ENCODE measurements at regions not wholly inside any gene's neighbourhood (a gene's known extent, or its start where the extent isn't known, plus 50 kb on each side); places are given as distances from the start of the nearest gene placed in this dataset.

DNA sequence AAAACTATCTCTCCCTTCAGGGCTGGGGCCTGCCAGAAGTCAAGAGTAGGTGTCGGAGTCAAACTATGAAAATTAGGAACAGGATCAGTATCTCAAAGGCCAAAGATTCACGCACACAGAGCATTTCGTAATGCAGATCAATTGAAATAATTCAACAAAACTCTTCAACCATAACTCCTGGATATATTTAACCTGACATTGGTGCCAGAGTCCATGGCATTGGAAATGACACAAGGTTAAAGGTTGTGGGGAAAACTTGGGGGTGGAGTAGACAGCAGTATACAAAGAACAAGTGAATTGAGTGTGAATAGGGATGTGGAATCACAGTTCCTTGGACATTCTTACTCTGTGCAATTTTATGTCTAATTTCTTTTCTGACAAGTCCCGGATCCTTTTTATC is 788.0 kb upstream of the GYPC start:
- WGBS = 92% methylated on average over 4 of the region's 4 CpGs
- Histone ChIP-seq H3K27me3 (ENCODE audit: control insufficient read depth, insufficient read depth) (no peaks in the 10 kb centered on the region), H3K9me3 (ENCODE audit: control insufficient read depth, low read length) (no peaks in the 10 kb centered on the region), H3K4me3 (ENCODE audit: low read length) (no peak overlapping the region), H3K27ac (ENCODE audit: low read length) (no peak overlapping the region), H3K4me1 (ENCODE audit: control insufficient read depth, insufficient read depth, low read length) (no peaks in the 10 kb centered on the region)
- ATAC-seq (no peak), DNase-seq (no peak)
- intact Hi-C loops (cut with DNase I) = no loop called here

DNA sequence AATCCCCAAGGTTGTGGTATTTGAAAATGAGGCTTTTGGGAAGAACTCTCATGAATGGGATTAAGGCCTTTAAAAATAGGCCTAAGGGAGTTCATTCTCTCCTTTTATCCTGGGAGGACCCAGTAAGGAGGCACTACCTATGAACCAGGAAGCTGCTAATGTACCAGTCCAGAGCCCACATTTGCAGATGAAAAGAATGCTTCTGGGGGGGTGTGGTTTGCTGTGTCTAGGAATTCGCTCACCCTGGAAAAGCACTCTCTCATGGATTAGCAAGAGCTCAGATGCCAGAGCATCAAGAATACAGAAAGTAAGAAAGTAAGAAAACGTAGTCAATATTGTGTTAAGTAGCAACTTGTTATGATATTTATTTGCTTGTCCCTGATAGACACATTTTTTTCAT is 785.7 kb upstream of the GYPC start:
- intact Hi-C loops (cut with DNase I) = no loop called here
- 67% methylated on average over 2 of the region's 2 CpGs for WGBS
- no peaks in the 10 kb centered on the region for H3K4me1 ChIP-seq (ENCODE audit: control insufficient read depth, insufficient read depth, low read length)
- H3K27me3 ChIP-seq (ENCODE audit: control insufficient read depth, insufficient read depth) = no peaks in the 10 kb centered on the region
- no peak for DNase-seq
- no peak for ATAC-seq
- H3K4me3 ChIP-seq (ENCODE audit: low read length) = no peak overlapping the region
- no peak overlapping the region for H3K27ac ChIP-seq (ENCODE audit: low read length)
- H3K9me3 ChIP-seq (ENCODE audit: control insufficient read depth, low read length) = no peaks in the 10 kb centered on the region

DNA sequence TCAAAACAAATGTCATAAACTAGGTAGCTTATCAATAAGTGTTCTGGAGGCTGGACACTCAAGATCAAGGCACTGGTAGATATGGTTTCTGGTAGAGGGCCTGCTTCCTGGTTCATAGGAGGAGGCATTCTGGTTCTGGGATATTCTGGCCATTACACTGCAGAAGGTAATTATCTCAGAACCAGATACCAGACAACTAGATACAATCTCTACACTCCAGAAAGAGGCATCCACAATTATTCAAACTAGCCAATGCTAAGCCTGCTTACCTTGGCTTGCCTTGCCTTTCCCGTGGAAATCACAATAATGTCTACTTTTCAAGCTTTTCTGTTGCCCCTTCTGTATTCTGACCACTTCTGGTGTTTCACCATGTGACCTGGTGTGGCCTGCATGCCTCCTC is 785.2 kb upstream of the GYPC start:
- intact Hi-C loops (cut with DNase I) = no loop called here
- no peak for ATAC-seq
- no peaks in the 10 kb centered on the region for H3K4me1 ChIP-seq (ENCODE audit: control insufficient read depth, insufficient read depth, low read length)
- no peak overlapping the region for H3K27ac ChIP-seq (ENCODE audit: low read length)
- no peaks in the 10 kb centered on the region for H3K27me3 ChIP-seq (ENCODE audit: control insufficient read depth, insufficient read depth)
- H3K9me3 ChIP-seq (ENCODE audit: control insufficient read depth, low read length) = no peaks in the 10 kb centered on the region
- no peak for DNase-seq
- 70% methylated on average over 1 of the region's 1 CpG for WGBS
- H3K4me3 ChIP-seq (ENCODE audit: low read length) = no peak overlapping the region

DNA sequence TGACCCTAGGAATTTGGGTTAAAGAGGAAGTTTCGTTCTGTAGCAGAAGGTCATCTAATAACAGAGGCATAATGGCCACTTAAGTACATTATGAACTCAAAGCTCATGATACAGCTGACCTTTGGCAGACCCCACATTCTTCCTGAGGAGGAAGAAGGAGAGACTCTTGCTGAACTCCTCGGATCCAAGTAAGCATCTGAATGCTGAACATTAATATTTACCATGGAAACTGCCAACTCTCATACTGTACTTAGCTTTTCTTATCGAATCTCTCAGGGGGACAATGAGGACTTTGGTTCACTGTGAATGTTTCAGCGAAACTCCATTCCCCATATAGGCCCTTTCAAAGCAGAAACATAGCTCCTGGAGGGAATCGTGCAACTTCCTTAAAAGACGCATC is 781.4 kb upstream of the GYPC start:
- no peak overlapping the region for H3K4me3 ChIP-seq (ENCODE audit: low read length)
- ATAC-seq = no peak
- no peaks in the 10 kb centered on the region for H3K27me3 ChIP-seq (ENCODE audit: control insufficient read depth, insufficient read depth)
- H3K4me1 ChIP-seq (ENCODE audit: control insufficient read depth, insufficient read depth, low read length) = no peaks in the 10 kb centered on the region
- intact Hi-C loops (cut with DNase I) = no loop called here
- 28% methylated on average over 6 of the region's 6 CpGs for WGBS
- DNase-seq = no peak
- no peaks in the 10 kb centered on the region for H3K9me3 ChIP-seq (ENCODE audit: control insufficient read depth, low read length)
- no peak overlapping the region for H3K27ac ChIP-seq (ENCODE audit: low read length)

DNA sequence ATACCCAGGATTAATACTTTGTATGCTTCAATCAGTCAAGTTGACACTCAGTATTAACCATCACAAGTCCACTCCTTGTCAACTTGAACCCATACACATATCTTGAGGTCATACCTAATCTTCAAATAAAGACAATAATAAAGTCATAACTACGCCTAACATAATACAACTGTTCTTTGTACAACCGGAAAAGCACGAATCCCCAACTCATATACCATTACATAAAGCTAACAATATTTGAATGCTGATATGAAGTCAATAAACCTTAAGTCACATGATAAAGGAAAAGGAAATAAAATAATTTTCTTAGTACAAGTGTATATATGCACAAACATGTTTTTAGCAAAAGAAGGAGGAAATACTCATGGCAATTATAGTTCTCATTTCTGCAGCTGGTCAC is 770.6 kb upstream of the GYPC start:
- peaks cover 3% of the 10 kb centered on the region for H3K9me3 ChIP-seq (ENCODE audit: control insufficient read depth, low read length)
- intact Hi-C loops (cut with DNase I) = no loop called here

DNA sequence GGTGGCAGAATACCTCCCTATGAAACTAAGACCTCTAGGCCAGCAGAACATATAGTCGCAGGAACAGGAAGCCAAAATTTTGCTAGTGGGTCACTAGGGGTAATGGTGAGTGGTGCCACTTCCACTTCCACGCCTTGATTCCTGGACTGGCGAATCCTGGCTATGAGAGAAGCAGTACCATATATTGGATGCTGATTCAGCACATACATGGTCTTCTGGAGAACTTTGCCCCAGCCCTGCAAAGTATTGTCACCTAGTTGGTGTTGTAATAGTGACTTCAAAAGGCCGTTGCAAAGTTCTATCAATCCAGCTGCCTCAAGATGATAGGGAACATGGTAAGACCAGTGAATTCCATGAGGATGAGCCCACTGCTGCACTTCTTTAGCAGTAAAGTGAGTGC is 769.8 kb upstream of the GYPC start:
- ATAC-seq = no peak
- 88% methylated on average over 4 of the region's 4 CpGs for WGBS
- H3K9me3 ChIP-seq (ENCODE audit: control insufficient read depth, low read length) = peaks cover 3% of the 10 kb centered on the region

More for the DNA sequence above, 770.6 kb upstream of the GYPC start:
- DNase-seq (no peak), ATAC-seq (no peak)
- WGBS = 94% methylated on average over 3 of the region's 3 CpGs
- Histone ChIP-seq H3K4me1 (ENCODE audit: control insufficient read depth, insufficient read depth, low read length) (no peaks in the 10 kb centered on the region), H3K27me3 (ENCODE audit: control insufficient read depth, insufficient read depth) (no peaks in the 10 kb centered on the region), H3K4me3 (ENCODE audit: low read length) (no peak overlapping the region), H3K27ac (ENCODE audit: low read length) (no peak overlapping the region)

DNA sequence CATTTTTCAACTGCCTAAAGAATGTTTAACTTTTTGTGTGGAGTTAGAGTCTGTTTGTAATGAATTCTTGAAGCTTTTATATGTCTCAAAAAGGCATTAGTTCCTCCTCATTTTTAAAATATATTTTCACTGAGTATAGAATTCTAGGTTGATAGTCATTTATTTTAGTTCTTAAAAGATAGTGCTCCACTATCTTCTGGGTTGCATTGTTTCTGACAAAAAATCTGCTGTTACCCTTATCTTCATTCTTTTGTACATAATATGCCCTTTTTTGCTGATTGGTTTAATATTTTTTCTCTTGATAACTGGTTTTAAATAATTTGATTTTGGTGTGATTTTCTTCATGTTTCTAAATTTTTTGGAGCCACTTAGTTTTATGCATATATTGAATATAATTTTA is 754.7 kb upstream of the GYPC start:
- ATAC-seq (no peak), DNase-seq (no peak)
- no peak overlapping the region for H3K4me3 ChIP-seq (ENCODE audit: low read length)
- no peak overlapping the region for H3K27ac ChIP-seq (ENCODE audit: low read length)
- H3K27me3 ChIP-seq (ENCODE audit: control insufficient read depth, insufficient read depth) = no peaks in the 10 kb centered on the region
- intact Hi-C loops (cut with DNase I) = no loop called here
- H3K9me3 ChIP-seq (ENCODE audit: control insufficient read depth, low read length) = no peaks in the 10 kb centered on the region
- no peaks in the 10 kb centered on the region for H3K4me1 ChIP-seq (ENCODE audit: control insufficient read depth, insufficient read depth, low read length)

More for the DNA sequence above, 769.8 kb upstream of the GYPC start:
- Histone ChIP-seq H3K4me1 (ENCODE audit: control insufficient read depth, insufficient read depth, low read length) (no peaks in the 10 kb centered on the region), H3K27ac (ENCODE audit: low read length) (no peak overlapping the region), H3K4me3 (ENCODE audit: low read length) (no peak overlapping the region), H3K27me3 (ENCODE audit: control insufficient read depth, insufficient read depth) (no peaks in the 10 kb centered on the region)
- intact Hi-C loops (cut with DNase I) = no loop called here
- no peak for DNase-seq

DNA sequence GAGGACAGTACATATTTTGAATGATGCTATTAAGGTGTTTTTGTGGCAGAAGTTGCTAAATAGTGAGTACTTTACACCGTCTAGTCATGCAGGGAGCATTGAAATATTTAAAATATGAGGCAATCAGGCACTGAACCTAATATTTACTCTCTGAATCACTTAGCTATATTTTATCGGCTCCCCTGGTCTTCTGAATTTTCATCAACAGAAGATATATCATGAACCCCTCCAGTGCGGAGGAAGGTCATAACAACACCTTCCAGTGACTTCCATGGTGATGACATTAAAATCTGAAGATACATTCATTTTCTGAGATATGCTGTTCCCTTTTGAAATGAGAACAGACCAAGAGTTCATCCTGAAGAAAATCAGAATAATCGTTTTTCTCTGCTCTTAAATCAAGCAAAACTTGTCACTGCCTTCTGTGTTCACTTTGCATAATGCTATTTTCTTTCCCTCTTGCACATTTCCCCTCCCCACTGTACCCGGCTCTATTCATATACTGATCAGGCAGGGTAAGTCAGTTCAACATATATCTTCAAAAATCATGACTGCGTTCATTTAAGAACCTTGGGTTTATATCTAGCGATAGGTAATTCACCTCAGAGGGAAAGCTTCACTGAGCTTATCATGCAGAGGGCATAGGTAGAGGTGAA is 729.9 kb upstream of the GYPC start:
- WGBS = 52% methylated on average over 7 of the region's 7 CpGs
- ATAC-seq (no peak), DNase-seq (no peak)
- intact Hi-C loops (cut with DNase I) = no loop called here
- H3K4me1 ChIP-seq (ENCODE audit: control insufficient read depth, insufficient read depth, low read length) = no peaks in the 10 kb centered on the region
- H3K4me3 ChIP-seq (ENCODE audit: low read length) = no peak overlapping the region
- no peaks in the 10 kb centered on the region for H3K27me3 ChIP-seq (ENCODE audit: control insufficient read depth, insufficient read depth)
- no peaks in the 10 kb centered on the region for H3K9me3 ChIP-seq (ENCODE audit: control insufficient read depth, low read length)
- no peak overlapping the region for H3K27ac ChIP-seq (ENCODE audit: low read length)

DNA sequence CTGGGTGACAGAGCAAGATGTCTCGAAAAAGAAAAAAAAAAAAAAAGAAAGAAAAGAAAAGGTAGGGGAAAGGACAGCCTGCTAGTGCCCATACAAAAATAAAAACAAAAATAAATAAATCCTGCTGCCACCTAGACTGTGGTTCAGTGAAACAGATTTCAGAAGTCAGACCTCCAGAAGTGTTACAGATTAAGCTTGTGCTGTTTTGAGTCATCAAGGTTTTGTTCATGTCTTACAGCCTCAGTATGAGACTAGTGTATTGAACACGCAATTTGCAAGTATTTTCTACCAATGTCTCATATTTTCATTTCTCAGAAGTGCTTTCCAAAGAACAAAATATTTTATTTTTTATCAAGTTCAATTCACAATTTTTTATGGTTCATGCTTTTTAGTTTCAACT is 720.4 kb upstream of the GYPC start:
- 81% methylated on average over 2 of the region's 2 CpGs for WGBS

DNA sequence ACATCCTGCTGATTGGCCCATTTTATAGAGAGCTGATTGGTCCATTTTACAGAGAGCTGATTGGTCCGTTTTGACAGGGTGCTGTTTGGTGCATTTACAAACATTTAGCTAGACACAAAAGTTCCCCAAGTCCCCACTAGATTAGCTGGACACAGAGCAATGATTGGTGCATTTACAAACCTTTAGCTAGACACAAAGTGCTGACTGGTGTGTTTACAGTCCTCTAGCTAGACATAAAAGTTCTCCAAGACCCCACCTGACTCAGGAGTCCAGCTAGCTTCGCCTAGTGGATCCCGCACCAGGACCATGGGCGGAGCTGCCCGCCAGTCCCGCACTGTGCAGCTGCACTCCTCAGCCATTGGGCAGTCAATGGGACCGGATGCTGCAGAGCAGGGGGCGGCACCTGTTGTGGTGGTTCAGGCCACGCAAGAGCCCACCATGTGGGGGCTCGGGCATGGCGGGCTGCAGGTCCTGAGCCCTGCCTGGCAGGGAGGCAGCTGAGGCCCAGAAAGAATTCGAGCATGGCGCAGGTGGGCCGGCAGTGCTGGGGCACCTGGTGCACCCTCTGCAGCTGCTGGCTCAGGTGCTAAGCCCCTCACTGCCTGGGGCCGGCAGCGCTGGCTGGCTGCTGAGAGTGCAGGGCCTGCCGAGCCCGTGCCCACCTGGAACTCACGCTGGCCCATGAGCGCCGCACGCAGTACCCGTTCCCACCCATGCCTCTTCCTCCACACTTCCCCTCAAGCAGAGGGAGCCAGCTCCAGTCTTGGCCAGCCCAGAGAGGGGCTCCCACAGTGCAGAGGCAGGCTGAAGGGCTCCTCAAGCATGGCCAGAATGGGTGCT is 713.2 kb upstream of the GYPC start:
- H3K27me3 ChIP-seq (ENCODE audit: control insufficient read depth, insufficient read depth) = no peaks in the 10 kb centered on the region
- H3K9me3 ChIP-seq (ENCODE audit: control insufficient read depth, low read length) = no peaks in the 10 kb centered on the region
- DNase-seq (peak in 1 of 3 donors; percentile 25), ATAC-seq (peak in 1 of 2 donors; percentile 26)
- intact Hi-C loops (cut with DNase I) = no loop called here
- H3K4me3 ChIP-seq (ENCODE audit: low read length) = no peak overlapping the region
- no peak overlapping the region for H3K27ac ChIP-seq (ENCODE audit: low read length)
- WGBS = 90% methylated on average over 23 of the region's 23 CpGs
- H3K4me1 ChIP-seq (ENCODE audit: control insufficient read depth, insufficient read depth, low read length) = no peaks in the 10 kb centered on the region

More for the DNA sequence above, 720.4 kb upstream of the GYPC start:
- intact Hi-C loops (cut with DNase I) = no loop called here
- H3K27me3 ChIP-seq (ENCODE audit: control insufficient read depth, insufficient read depth) = no peaks in the 10 kb centered on the region
- H3K4me3 ChIP-seq (ENCODE audit: low read length) = no peak overlapping the region
- no peaks in the 10 kb centered on the region for H3K4me1 ChIP-seq (ENCODE audit: control insufficient read depth, insufficient read depth, low read length)
- no peak for ATAC-seq
- H3K9me3 ChIP-seq (ENCODE audit: control insufficient read depth, low read length) = no peaks in the 10 kb centered on the region
- DNase-seq = no peak
- no peak overlapping the region for H3K27ac ChIP-seq (ENCODE audit: low read length)

DNA sequence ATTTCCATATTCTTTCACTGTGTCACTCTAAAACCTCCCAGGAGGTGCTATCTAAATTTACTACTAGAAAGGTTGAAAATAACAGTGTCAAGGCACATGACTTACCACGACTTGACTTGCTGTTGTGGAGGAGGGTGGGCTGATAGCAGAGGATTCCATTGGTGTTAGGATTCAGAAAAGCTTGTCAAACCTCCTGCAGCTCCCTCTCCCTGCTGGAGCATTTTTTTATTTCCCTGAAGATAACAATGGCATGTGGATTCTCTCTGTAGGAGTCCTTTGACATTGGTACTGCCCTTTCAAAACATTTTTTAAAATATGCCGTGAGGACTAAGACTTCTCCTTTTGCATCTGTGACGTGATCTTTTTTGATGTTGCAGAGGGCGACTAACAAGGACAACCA is 696.9 kb upstream of the GYPC start:
- no peak for ATAC-seq
- 25% methylated on average over 4 of the region's 4 CpGs for WGBS
- intact Hi-C loops (cut with DNase I) = no loop called here
- H3K9me3 ChIP-seq (ENCODE audit: control insufficient read depth, low read length) = no peaks in the 10 kb centered on the region
- H3K27ac ChIP-seq (ENCODE audit: low read length) = no peak overlapping the region
- no peaks in the 10 kb centered on the region for H3K4me1 ChIP-seq (ENCODE audit: control insufficient read depth, insufficient read depth, low read length)
- DNase-seq = no peak
- no peak overlapping the region for H3K4me3 ChIP-seq (ENCODE audit: low read length)
- H3K27me3 ChIP-seq (ENCODE audit: control insufficient read depth, insufficient read depth) = no peaks in the 10 kb centered on the region
